ENCODE measurements at regions not wholly inside any gene's neighbourhood (a gene's known extent, or its start where the extent isn't known, plus 50 kb on each side); places are given as distances from the start of the nearest gene placed in this dataset.
A peak's percentile ranks its signal among the peaks of the same experiment; 100 is the strongest.

DNA sequence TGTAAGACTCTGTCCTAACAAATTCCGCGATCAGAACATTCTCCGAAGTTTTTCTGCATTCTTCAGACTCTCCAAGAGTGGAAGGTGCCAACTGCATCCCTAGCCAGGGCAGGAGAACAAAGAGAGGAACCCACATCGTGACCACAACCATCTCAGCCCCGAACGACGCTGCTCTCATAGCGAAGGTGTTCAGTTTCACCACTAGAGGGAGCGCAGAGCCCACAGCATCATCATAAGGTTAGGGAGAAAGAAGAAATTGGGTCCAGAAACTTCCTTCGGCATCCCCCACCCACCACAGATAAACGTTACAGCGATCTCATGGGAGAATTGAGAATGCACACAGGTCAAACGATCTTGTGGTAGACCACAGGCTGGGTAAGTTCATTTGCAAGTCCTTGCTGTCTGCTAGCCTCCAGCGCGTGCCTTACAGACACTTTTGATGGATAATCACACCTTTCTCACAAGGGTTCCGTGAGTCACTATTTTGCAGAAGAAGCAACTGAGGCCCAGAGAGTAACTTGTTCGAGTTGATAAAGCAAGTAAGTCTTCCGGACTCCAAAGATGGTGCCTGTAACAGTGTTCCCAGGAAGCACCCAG lies 53.7 kb upstream of the ARL4C start:
- peak; percentile 73 for DNase-seq

DNA sequence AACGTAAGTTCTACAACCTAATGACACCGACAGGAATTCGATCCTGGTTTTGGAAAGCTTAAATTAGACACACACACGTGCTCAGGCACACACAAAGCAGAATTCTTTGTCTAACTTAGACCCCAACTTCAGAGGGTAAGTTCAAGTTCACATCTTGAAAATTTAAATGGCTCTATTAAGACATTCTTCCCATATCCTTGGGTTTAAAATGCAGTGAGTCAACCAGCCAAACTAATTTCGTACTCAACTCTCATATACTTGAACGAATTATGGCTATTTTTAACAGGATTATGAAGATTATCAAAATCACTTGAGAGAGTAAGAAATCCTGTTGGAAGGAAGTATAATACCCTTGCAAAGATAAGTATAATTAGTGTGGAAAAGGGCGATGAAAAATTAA lies 53.2 kb upstream of the ARL4C start:
- DNase-seq: no peak

DNA sequence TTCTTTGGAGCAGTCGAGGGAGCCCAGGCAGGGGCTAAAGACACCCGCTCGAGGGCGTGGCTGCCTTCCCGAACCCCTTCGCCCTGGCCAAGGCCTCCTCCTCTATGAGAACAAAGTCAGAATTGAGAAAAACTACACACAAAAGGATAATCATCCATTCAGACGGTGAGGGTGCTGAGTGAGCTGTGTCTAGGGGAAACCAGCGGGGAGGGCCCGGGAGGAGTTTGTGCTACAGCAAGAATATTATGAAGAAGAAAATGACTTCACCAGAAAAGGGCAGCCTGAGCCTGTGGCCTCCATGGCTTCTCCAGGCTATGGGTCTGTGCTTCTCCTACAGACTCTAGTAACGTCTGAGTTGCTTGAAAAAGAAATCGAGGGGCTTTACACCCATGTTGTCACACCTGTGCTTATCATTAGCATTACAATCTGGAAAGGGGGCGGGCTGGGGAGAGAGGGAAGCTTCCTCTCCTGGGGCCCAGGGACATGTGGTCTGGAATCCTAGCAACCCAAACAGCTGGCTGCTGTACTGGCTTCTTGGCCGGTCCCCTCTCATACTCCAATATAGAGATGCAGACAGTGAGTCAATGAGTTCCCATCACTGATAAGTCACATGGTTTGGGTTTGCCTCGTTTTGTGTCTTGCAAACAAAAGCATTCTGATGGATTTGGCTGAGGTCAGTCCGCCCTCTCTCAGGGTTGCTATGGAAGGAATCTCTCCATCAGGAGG lies 52.0 kb upstream of the ARL4C start:
- DNase-seq: no peak

DNA sequence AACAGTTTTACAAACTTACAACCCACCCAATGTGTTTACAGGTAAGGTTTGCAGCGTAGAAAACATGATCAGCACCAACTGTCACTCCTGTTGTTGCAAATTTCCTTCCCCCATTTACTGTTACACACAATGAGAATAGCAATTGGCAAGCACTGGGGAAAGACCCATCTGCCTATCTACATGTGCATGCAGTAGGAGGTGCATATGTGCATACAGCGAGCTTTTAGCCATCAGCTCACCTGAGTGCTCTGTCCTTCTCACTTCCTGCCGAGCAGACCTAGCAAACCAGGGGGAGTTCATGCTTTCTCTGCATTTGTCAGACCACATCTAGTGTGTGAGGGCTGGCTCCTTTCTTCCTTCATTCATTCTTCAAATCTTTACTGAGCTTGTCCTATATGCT lies 49.9 kb upstream of the ARL4C start:
- no peak for DNase-seq

All from NCI-H526 treated with DMSO at 0.1 percent for 48 hours (cell line).